ENCODE measurements at regions not wholly inside any gene's neighbourhood (a gene's known extent, or its start where the extent isn't known, plus 50 kb on each side); places are given as distances from the start of the nearest gene placed in this dataset.
"Not testable (repeated sequence)": the region's sequence is repeated elsewhere in the genome, so short reads cannot be mapped to it uniquely, and the experiment has no call there.

DNA sequence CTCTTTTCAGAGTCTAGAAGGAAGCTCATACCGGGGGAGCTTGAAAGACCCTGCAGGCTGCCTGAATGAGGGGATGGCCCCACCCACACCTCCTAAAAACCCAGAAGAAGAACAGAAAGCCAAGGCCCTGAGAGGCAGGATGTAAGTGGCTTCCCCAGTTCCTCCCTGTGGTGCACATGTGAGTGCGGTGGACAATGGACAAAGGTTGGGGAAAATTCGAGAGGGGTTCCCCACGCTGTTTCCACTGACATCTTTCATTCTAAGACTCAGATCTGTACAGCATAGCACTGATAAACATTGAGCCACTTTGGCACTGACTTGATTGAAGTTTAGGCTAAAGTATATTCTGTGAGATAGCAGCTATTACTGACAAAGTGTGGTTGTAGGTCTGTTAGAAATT is 79.5 kb upstream of the UMPS start:
- H3K9ac ChIP-seq (ENCODE audit: insufficient read depth, low read depth, low read length) = no peak overlapping the region
- H3K4me3 ChIP-seq (replicated peaks in 1 of 3; ENCODE audit: insufficient read depth in 1 of 3, low read depth in 2 of 3, low read length in 3 of 3) = no peak overlapping the region
- WGBS (ENCODE audit: low lambda C conversion rate) = 91% methylated on average over 4 of the region's 4 CpGs
- in situ Hi-C loops (cut with HindIII; ENCODE audit: extremely low pct_ligation_motif_present, low pct_unique_long_range_greater_than_20kb) = no loop called here
- ChIA-PET POLR2A (interaction anchor here (11.3 kb wide), 1 partner anchor 15 kb away, joined by 78 read pairs; no protein-coding TSS in a partner anchor), CTCF (ENCODE audit: low intra/inter-chr PET ratio, low total read pairs) (no interaction called here)
- H3K9me3 ChIP-seq (ENCODE audit: low read length) = no peaks in the 10 kb centered on the region
- peaks cover 13 to 43% of the 10 kb centered on the region in 2 experiments for H3K36me3 ChIP-seq (replicated peaks in 1 of 2; ENCODE audit: control insufficient read depth in 1 of 2, insufficient read depth in 2 of 2, low read length in 2 of 2)
- H3K4me1 ChIP-seq (ENCODE audit: insufficient read depth, low read length) = peaks cover 36% of the 10 kb centered on the region
- ATAC-seq (no peak), DNase-seq (ENCODE audit: low spot score) (no peak), FAIRE-seq (no peak)
- no TSS peak for BruUV-seq (replicated peaks)
- H3K79me2 ChIP-seq (ENCODE audit: insufficient read depth, low read length) = peaks cover 3% of the 10 kb centered on the region
- H3K27ac ChIP-seq (ENCODE audit: extremely low read length, insufficient read depth, low read length) = no peak overlapping the region
- no peaks in the 10 kb centered on the region for H3K27me3 ChIP-seq (ENCODE audit: control insufficient read depth in 1 of 2, insufficient read depth in 2 of 2, low read length in 2 of 2)
- TF ChIP-seq ZNF674 (CRISPR knock-in tag; IDR thresholded peaks at IDR 0.05; ENCODE audit: low read depth) (no peak), FOXM1 (CRISPR knock-in tag; IDR thresholded peaks at IDR 0.05) (no peak), MXI1 (IDR thresholded peaks at IDR 0.05; ENCODE audit: borderline replicate concordance, low read depth, low read length) (no peak), ZC3H4 (CRISPR knock-in tag; IDR thresholded peaks at IDR 0.05; ENCODE audit: borderline replicate concordance) (no peak), ZNF251 (CRISPR knock-in tag; IDR thresholded peaks at IDR 0.05) (no peak)
- TF ChIP-seq, protein P1, sequence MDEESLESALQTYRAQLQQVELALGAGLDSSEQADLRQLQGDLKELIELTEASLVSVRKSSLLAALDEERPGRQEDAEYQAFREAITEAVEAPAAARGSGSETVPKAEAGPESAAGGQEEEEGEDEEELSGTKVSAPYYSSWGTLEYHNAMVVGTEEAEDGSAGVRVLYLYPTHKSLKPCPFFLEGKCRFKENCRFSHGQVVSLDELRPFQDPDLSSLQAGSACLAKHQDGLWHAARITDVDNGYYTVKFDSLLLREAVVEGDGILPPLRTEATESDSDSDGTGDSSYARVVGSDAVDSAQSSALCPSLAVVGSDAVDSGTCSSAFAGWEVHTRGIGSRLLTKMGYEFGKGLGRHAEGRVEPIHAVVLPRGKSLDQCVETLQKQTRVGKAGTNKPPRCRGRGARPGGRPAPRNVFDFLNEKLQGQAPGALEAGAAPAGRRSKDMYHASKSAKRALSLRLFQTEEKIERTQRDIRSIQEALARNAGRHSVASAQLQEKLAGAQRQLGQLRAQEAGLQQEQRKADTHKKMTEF (CRISPR knock-in tag; IDR thresholded peaks at IDR 0.05) = no peak
- no peak overlapping the region for H3K4me2 ChIP-seq (ENCODE audit: low read depth, low read length)
- intact Hi-C loops (cut with micrococcal nuclease; ENCODE audit: unreplicated experiment) = no loop called here
- no peak overlapping the region for H2AFZ ChIP-seq (ENCODE audit: low read length)
- no peaks in the 10 kb centered on the region for H4K20me1 ChIP-seq (ENCODE audit: insufficient read depth, low read length)

DNA sequence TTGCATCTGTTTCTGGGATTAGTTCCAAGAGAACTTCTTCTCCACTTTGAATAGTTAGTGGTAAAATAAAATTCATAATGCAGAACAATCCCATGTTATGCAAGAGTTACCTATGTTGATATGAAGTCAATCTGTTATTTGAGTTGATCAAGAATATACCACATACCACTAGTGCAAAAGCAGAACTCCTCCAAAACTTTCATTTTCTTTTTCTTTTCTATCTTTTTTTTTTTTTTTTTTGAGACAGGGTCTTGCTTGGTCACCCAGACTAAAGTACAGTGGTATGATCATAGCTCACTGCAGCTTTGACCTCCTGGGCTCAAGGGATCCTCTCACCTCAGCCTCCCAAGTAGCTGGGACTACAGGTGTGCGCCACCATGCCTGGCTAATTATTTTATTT is 78.8 kb upstream of the UMPS start:
- ATAC-seq; H3K9ac ChIP-seq (ENCODE audit: insufficient read depth, low read depth, low read length); BruUV-seq (replicated peaks); H3K27ac ChIP-seq (ENCODE audit: extremely low read length, insufficient read depth, low read length); CTCF ChIA-PET (ENCODE audit: low intra/inter-chr PET ratio, low total read pairs); H2AFZ ChIP-seq (ENCODE audit: low read length); H4K20me1 ChIP-seq (ENCODE audit: insufficient read depth, low read length); DNase-seq (ENCODE audit: low spot score); H3K4me3 ChIP-seq (replicated peaks in 1 of 3; ENCODE audit: insufficient read depth in 1 of 3, low read depth in 2 of 3, low read length in 3 of 3); H3K27me3 ChIP-seq (ENCODE audit: control insufficient read depth in 1 of 2, insufficient read depth in 2 of 2, low read length in 2 of 2); in situ Hi-C loops (cut with HindIII; ENCODE audit: extremely low pct_ligation_motif_present, low pct_unique_long_range_greater_than_20kb); intact Hi-C loops (cut with micrococcal nuclease; ENCODE audit: unreplicated experiment); FAIRE-seq; H3K79me2 ChIP-seq (ENCODE audit: insufficient read depth, low read length); H3K9me3 ChIP-seq (ENCODE audit: low read length); H3K4me2 ChIP-seq (ENCODE audit: low read depth, low read length): not testable (repeated sequence)
- POLR2A ChIA-PET = interaction anchor here (11.3 kb wide), 1 partner anchor 15 kb away, joined by 78 read pairs; no protein-coding TSS in a partner anchor
- Histone ChIP-seq H3K4me1 (ENCODE audit: insufficient read depth, low read length) (peaks cover 30% of the 10 kb centered on the region), H3K36me3 (replicated peaks in 1 of 2; ENCODE audit: control insufficient read depth in 1 of 2, insufficient read depth in 2 of 2, low read length in 2 of 2) (peaks cover 13 to 46% of the 10 kb centered on the region in 2 experiments)
- WGBS (ENCODE audit: low lambda C conversion rate) = 100% methylated on average over 1 of the region's 1 CpG

Data from HepG2 (cell line).